Left cardiac atrium (tissue), 4 donors: ENCODE measurements at regions not wholly inside any gene's neighbourhood (a gene's known extent, or its start where the extent isn't known, plus 50 kb on each side); places are given as distances from the start of the nearest gene placed in this dataset.
A peak's percentile ranks its signal among the peaks of the same experiment; 100 is the strongest.

Source experiments
- ATAC-seq, 2 donors: fragments of 200-7000 bp; cut with Tn5 transposase; one replicate each; pipeline ENCODE4 v1.9.1; 2020; ENCODE audit warnings: mild to moderate bottlenecking in 2 of 2, moderate library complexity in 2 of 2
- DNase-seq: peaks from one replicate; pipeline ENCODE4 v3.0.0-alpha.2; 2020
- intact Hi-C, 2 donors: fragments of 100-400 bp; cut with DNase I; formaldehyde crosslinking; loops; one replicate each; pipeline versions ENCODE4 v1.14.1 to v1.15.1; 2022 to 2023
- donor health status: DM: no; HTN: yes; CAD: no.
- donor health status: DM: no; HTN: yes; CAD: no; lungs with severe emphysema.
- donor health status: DM: yes; HTN: yes; CAD: no.
- donor health status: Dilated cardiomyopathy.

DNA sequence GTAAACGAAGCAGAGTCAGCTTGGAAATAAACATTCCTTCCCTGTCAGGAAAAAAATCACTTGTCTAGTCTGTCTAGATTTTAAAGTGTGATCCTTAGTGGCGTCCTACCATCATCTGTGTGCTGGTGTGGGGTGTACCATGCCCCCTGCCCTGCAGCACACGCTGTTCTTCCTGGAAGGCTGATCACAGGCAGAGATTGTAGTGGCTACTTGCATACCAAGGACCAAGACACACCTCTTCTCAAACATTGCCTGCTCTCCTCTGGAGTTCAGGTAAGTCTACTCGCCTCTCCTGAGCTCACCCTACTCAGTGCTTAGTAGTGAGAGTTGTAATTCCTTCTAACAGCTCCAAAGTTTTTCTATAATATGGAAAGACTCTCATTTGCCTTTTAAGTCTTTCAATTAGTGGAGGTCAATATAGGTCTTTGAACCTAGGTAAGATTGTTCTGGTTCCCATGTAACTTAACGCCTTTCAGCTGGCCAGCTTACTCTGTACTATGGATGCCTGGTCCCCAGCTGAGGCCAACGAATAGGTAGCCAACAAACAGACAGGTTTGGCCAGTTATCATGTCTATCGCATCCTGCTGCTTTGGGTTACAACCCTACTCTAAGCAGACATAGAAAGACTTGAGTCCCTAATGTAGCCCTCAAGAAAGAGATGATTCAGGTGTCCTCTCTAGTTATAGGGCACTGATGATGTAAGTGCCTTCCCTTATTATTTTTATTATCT lies 55.4 kb downstream of the XCL1 start:
- ATAC-seq: no peak
- no peak for DNase-seq
- intact Hi-C loops: no loop called here

DNA sequence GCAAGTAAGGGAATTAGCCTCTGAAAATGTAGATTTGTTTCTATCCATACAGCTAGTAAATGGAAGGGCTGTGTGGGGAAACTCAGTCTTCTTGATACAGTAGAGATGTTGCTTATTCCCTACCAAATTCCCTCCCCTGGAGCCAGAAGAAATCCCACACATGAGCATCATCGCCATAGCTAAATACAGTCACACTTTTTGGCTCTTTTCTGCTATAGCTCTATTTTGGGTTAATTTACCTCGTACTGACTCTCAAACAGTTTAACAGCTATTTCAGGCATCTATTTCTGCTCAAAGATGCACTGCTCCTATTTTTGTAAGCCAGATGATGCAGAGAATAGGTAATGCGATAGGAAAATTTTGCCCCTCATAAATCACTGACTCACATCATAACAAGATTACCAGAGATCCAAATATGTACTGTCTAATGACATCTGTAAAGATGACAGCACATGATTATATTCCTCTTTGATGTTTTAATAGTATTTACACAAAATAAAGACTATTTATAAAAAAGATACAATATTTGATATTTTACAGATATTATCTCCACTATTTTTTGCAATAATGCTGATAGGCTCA lies 58.6 kb downstream of the XCL1 start:
- intact Hi-C loops: loop anchor here in 1 of 2 donors (5.0 kb wide), 1 partner anchor 472 kb away; the partner anchor contains the start of gene ATP1B1
- ATAC-seq (no peak), DNase-seq (no peak)

DNA sequence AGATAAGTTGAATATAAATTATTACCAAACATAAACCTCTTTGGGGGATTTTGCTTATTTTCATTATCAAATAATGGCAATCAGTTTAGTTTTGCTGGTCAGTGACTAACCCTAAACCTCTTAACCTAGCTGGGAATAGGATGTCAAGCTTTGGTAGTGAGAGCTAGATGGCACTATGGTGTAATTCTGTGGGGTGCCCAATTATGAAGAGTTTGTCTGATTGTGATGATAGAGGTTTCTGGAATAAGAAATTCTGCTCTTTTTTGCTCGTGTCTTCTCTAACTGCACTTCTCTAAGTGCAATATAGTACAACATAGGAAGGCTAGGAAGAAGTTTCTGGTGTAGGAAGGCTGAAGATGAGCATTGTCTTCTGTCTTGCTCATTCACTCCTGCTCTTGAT lies 59.8 kb downstream of the XCL1 start:
- peak; percentile 73 to 76 for ATAC-seq
- DNase-seq: no peak
- intact Hi-C loops: loop anchor here in 1 of 2 donors (5.0 kb wide), 1 partner anchor 471 kb away; the partner anchor contains the start of gene ATP1B1

DNA sequence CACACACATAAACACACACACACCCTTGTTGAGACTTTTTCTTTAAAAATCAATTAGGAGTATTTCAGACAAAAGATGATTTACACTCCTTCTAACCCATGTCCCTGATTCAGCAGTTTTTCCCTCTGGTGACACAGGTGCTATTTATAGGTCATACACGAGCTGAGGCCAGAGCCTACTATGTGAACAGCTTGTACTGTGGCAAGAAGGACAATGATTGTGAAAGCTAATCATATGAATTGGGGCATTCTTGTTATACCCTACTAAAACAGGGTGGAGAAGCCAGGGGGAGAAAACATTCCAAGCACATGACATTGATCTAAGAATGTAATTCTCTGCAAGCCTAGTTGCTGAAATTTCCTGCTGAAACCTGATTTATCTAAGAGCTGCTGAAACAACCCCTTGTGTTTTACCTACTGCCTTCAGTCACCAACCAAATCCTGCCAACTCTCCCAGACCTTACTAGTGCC lies 60.3 kb downstream of the XCL1 start:
- intact Hi-C loops: loop anchor here in 1 of 2 donors (5.0 kb wide), 1 partner anchor 471 kb away; the partner anchor contains the start of gene ATP1B1
- ATAC-seq (peak; percentile 90 to 94), DNase-seq (peak; percentile 23)

DNA sequence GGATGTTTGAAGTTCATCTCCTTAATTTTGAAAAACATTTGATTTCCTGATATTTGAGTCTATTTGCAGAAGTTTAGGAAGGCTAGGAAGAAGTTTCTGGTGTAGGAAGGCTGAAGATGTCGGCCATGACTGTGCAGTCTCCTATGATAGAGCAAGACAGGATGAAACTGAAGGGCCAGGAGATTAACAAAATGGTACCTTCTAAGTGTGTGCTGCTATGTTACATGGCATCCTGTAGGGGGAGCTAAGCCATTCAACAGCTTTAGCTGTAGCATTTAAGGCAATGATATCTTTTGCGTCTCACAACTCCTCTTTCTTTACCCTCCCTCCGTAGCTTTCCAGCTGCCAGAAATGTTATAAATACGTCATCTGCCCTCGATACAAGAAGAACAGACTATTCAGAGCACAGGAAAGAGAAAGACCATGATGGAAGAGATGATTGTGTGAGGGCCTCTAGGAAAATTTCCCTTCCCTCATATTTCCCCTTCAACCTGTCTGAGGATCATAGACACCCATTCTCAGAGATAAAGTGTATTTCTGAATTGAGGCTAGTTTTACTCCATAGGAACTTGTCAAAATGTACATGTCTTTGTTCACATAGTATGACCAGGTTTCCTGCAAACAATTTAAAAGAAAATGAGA lies 61.1 kb downstream of the XCL1 start:
- ATAC-seq (peak in 1 of 2 donors; percentile 75), DNase-seq (no peak)
- intact Hi-C loops: loop anchor here in 1 of 2 donors (5.0 kb wide), 1 partner anchor 470 kb away; the partner anchor contains the start of gene ATP1B1

DNA sequence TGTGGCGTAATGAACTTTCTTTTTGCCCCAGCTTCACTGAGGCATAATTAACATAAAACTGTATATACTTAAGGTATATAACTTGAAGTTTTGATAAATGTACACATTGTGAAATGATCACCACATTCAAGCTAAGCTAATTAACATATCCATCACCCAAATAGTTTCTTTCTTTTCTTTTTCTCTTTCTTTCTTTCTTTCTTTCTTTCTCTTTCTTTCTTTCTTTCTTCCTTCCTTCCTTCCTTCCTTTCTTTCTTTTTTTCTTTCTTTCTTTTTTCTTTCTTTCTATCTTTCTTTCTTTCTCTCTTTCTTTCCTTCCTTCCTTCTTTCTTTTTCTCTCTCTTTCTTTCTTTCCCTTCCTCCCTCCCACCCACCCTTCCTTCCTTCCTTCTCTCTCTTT lies 62.5 kb downstream of the XCL1 start:
- intact Hi-C loops: loop anchor here in 1 of 2 donors (5.0 kb wide), 1 partner anchor 468 kb away; the partner anchor contains the start of gene ATP1B1
- DNase-seq: no peak
- no peak for ATAC-seq

DNA sequence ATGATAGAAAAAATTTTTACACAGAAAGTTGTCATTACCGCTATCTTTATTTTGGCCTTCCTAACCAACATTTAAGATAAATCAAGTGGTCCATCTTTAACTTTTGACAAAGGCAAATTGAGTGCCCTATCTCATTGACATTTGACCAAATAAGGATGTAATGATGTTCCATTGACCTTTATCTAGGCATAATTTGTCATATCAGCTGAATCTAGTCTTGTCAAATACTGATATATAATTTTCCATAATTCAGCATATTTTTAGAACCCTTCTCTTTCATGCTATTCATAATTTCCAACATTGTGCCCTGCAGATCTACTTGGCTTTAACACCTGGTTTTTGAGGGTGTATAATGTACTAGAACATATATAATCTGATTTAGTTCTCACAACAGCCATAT lies 63.8 kb downstream of the XCL1 start:
- ATAC-seq: no peak
- DNase-seq: no peak
- intact Hi-C loops: loop anchor here in 1 of 2 donors (5.0 kb wide), 1 partner anchor 37 kb away; no protein-coding TSS in a partner anchor

DNA sequence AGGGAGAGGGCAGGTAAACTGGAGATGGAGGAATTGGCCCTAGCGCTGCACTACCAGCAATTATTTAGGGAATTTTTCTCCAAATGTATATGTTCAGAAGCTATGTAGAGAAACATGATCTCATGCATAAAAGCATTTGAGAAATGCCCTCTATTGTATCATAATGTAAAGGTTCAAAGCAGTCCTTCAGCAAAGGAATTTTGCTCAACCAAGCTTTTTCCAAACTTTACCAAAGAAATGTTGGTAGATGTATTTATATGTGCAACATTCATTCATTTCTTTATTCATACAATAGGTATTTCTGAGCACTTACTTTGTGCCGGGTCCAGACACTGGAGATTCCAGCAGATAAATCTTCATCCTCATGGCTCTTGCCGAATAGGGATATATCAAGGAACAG lies 64.4 kb downstream of the XCL1 start:
- intact Hi-C loops: loop anchor here in 1 of 2 donors (5.0 kb wide), 1 partner anchor 36 kb away; no protein-coding TSS in a partner anchor

DNA sequence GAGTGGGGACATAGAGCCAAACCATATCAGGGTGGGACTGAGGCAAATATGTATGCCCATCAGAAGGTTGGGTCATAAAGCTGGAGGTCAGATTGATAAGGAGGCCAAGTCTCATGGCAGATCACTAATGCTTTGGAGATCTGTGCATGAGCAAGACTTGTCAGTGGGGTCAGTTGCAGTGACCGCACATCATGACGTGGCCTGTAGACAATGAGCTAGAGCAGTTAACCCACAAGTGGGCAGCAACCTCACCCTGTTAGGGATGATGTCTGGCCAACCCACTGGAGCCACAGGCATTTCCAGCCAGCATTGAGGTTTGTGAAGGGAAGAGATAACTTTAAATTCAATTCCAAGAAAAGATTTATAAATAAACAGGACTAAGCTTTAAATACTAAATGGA lies 66.7 kb downstream of the XCL1 start:
- no peak for ATAC-seq
- intact Hi-C loops: loop anchor here in 1 of 2 donors (5.0 kb wide), 1 partner anchor 34 kb away; no protein-coding TSS in a partner anchor
- DNase-seq: no peak

More for the DNA sequence above, 64.4 kb downstream of the XCL1 start:
- DNase-seq (no peak), ATAC-seq (no peak)
